ENCODE measurements at regions not wholly inside any gene's neighbourhood (a gene's known extent, or its start where the extent isn't known, plus 50 kb on each side); places are given as distances from the start of the nearest gene placed in this dataset.

DNA sequence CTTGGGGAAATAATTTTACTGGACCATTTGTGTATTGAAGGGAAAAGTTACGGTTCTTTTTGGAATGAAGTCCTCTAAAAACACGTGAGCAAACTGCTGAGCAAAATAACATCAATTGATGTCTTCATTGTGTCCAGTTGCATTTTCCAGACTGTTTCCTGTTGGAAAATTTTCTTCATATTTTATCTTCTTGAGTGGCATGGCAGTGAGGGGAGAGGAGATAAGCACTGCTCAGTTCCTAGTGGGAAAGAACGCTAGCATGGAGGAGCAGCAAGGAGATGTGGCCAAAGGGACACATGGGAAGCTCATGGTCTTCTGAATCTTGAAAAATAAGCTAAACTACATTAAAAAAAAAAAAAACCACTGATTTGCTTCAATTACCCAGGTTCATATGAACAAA lies 776.0 kb downstream of the TFAP2A start:
- POLR2A ChIA-PET (ENCODE audit: unreplicated experiment) = no interaction called here
- BruUV-seq (replicated peaks) = no TSS peak

More for the DNA sequence above, 776.0 kb downstream of the TFAP2A start:
- H3K56ac ChIP-seq (ENCODE audit: extremely low read depth, insufficient read depth, low read length) = no peak overlapping the region
- no peaks in the 10 kb centered on the region for H3K36me3 ChIP-seq (ENCODE audit: control insufficient read depth, insufficient read depth, low read length)
- H3K4me1 ChIP-seq (ENCODE audit: control insufficient read depth, insufficient read depth, low read length) = no peaks in the 10 kb centered on the region
- H4K91ac ChIP-seq (ENCODE audit: insufficient read depth, low read depth, low read length) = no peak overlapping the region
- WGBS, 2 experiments (ENCODE audit: extremely low coverage in 2 of 2, insufficient read length in 1 of 2) = 90% methylated on average over 2 of the region's 3 CpGs; no CpG with 5 or more reads in 1 of the 2 experiments
- TF ChIP-seq, protein P1, sequence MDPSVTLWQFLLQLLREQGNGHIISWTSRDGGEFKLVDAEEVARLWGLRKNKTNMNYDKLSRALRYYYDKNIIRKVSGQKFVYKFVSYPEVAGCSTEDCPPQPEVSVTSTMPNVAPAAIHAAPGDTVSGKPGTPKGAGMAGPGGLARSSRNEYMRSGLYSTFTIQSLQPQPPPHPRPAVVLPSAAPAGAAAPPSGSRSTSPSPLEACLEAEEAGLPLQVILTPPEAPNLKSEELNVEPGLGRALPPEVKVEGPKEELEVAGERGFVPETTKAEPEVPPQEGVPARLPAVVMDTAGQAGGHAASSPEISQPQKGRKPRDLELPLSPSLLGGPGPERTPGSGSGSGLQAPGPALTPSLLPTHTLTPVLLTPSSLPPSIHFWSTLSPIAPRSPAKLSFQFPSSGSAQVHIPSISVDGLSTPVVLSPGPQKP (IDR thresholded peaks at IDR 0.05; ENCODE audit: borderline replicate concordance, low read depth, low read length) = no peak
- TF ChIP-seq RAD21 (IDR thresholded peaks at IDR 0.05; ENCODE audit: low read length) (no peak), RCOR1 (IDR thresholded peaks at IDR 0.05; ENCODE audit: insufficient replicate concordance, low read length) (no peak), RFX5 (IDR thresholded peaks at IDR 0.05; ENCODE audit: low read depth, low read length) (no peak), CEBPB (IDR thresholded peaks at IDR 0.05; ENCODE audit: low read depth, low read length) (no peak), NFE2L2 (IDR thresholded peaks at IDR 0.05; ENCODE audit: low read depth, low read length) (no peak), MXI1 (IDR thresholded peaks at IDR 0.05; ENCODE audit: borderline replicate concordance, low read depth, low read length) (no peak), CTCF (conservative IDR thresholded peaks at IDR 0.05; ENCODE audit: low read depth, low read length) (no peak), USF2 (IDR thresholded peaks at IDR 0.05; ENCODE audit: low read depth, low read length) (no peak), MAZ (IDR thresholded peaks at IDR 0.05; ENCODE audit: borderline replicate concordance, low read depth, low read length) (no peak), FOS (IDR thresholded peaks at IDR 0.05; ENCODE audit: low read depth, low read length) (no peak), SMC3 (IDR thresholded peaks at IDR 0.05; ENCODE audit: low read depth, low read length) (no peak), MAFK (IDR thresholded peaks at IDR 0.05; ENCODE audit: low read depth, low read length) (no peak), POLR2A (IDR thresholded peaks at IDR 0.05; ENCODE audit: low read depth, low read length) (no peak), CHD1 (IDR thresholded peaks at IDR 0.05; ENCODE audit: low read depth, low read length) (no peak)
- H3K4me2 ChIP-seq (ENCODE audit: low read depth, low read length) = no peak overlapping the region
- dilution Hi-C loops (cut with HindIII; ENCODE audit: low sequenced_read_pairs, unreplicated experiment) (no loop called here), intact Hi-C loops (cut with micrococcal nuclease) (no loop called here), in situ Hi-C loops (cut with MboI; ENCODE audit: low sequenced_read_pairs) (no loop called here)
- H3K18ac ChIP-seq (ENCODE audit: low read depth, low read length) = no peak overlapping the region
- no peak overlapping the region for H2AK5ac ChIP-seq (ENCODE audit: low read depth, low read length)
- H3K9me1 ChIP-seq (ENCODE audit: insufficient read depth, low read length) = no peaks in the 10 kb centered on the region
- H3K27me3 ChIP-seq (ENCODE audit: control insufficient read depth, insufficient read depth, low read length) = no peaks in the 10 kb centered on the region
- CTCF ChIA-PET = no interaction called here
- H4K5ac ChIP-seq (ENCODE audit: low read depth, low read length) = no peak overlapping the region
- no peak overlapping the region for H2BK15ac ChIP-seq (ENCODE audit: low read depth, low read length)
- no peaks in the 10 kb centered on the region for H3K9me3 ChIP-seq (ENCODE audit: control insufficient read depth, insufficient read depth, low read length)
- H3K4me3 ChIP-seq (ENCODE audit: insufficient read depth, low read depth, low read length) = no peak overlapping the region
- ATAC-seq (ENCODE audit: low read depth) (no peak), DNase-seq (no peak)
- no peak overlapping the region for H2AFZ ChIP-seq (replicated peaks; ENCODE audit: low read length, poor library complexity)
- H3K9ac ChIP-seq (ENCODE audit: low read depth, low read length) = no peak overlapping the region
- no peak overlapping the region for H3K14ac ChIP-seq (replicated peaks; ENCODE audit: low read depth, low read length)
- no peaks in the 10 kb centered on the region for H3K79me1 ChIP-seq (ENCODE audit: low read depth in 1 of 2, low read length in 2 of 2)
- no peak overlapping the region for H3K27ac ChIP-seq (ENCODE audit: insufficient read depth, low read length)
- no peak overlapping the region for H2BK120ac ChIP-seq (ENCODE audit: low read depth, low read length)
- H3K4ac ChIP-seq (ENCODE audit: low read depth, low read length) = no peak overlapping the region
- no peaks in the 10 kb centered on the region for H4K20me1 ChIP-seq (ENCODE audit: insufficient read depth, low read length)
- H3K23ac ChIP-seq (ENCODE audit: low read depth, low read length) = no peak overlapping the region
- H2BK5ac ChIP-seq (ENCODE audit: low read depth, low read length, poor library complexity, severe bottlenecking) = no peak overlapping the region
- H2AK9ac ChIP-seq (replicated peaks; ENCODE audit: low read depth, low read length, poor library complexity) = no peak overlapping the region
- H4K8ac ChIP-seq (ENCODE audit: low read depth in 2 of 2, low read length in 2 of 2) = no peak overlapping the region
- no peak overlapping the region for H2BK20ac ChIP-seq (ENCODE audit: low read depth, low read length)
